ENCODE measurements at regions not wholly inside any gene's neighbourhood (a gene's known extent, or its start where the extent isn't known, plus 50 kb on each side); places are given as distances from the start of the nearest gene placed in this dataset.

- Histone ChIP-seq H3K27me3 (ENCODE audit: low read length) (no peaks in the 10 kb centered on the region), H4K20me1 (ENCODE audit: low read length) (no peaks in the 10 kb centered on the region), H3K4me1 (ENCODE audit: insufficient read depth, low read length) (peaks cover 11% of the 10 kb centered on the region), H3K9me3 (ENCODE audit: low read length) (no peaks in the 10 kb centered on the region), H3K9ac (ENCODE audit: low read length) (no peak overlapping the region), H3F3A (ENCODE audit: low read length, unreplicated experiment) (no peaks in the 10 kb centered on the region), H3K4me3 (ENCODE audit: low read length) (no peak overlapping the region), H3K79me2 (ENCODE audit: low read length) (no peaks in the 10 kb centered on the region), H3K27ac (ENCODE audit: low read length) (no peak overlapping the region), H3K9me2 (replicated peaks; ENCODE audit: low read length) (no peaks in the 10 kb centered on the region), H3K4me2 (ENCODE audit: low read length) (no peak overlapping the region), H3K36me3 (ENCODE audit: low read depth, low read length) (no peaks in the 10 kb centered on the region), H2AFZ (ENCODE audit: low read length) (no peak overlapping the region)
- TF ChIP-seq EZH2phosphoT487 (IDR thresholded peaks at IDR 0.05; ENCODE audit: borderline replicate concordance, low read length) (no peak), EZH2 (IDR thresholded peaks at IDR 0.05; ENCODE audit: low read length, unreplicated experiment) (no peak), CTCF (conservative IDR thresholded peaks at IDR 0.05; ENCODE audit: low read depth, low read length) (no peak)
- ATAC-seq: no peak
- no TSS peak for BruUV-seq (replicated peaks)
- intact Hi-C loops (cut with micrococcal nuclease): no loop called here
- DNase-seq: no peak
- ChIA-PET POLR2A (ENCODE audit: unreplicated experiment) (no interaction called here), CTCF (no interaction called here)
These were observed 243.3 kb upstream of the ACTBL2 start for GRCh38 chr5:57725658-57726504.

- Histone ChIP-seq H3K79me2 (ENCODE audit: low read length) (no peaks in the 10 kb centered on the region), H3K9me2 (replicated peaks; ENCODE audit: low read length) (no peaks in the 10 kb centered on the region), H3K36me3 (ENCODE audit: low read depth, low read length) (no peaks in the 10 kb centered on the region), H3K9ac (ENCODE audit: low read length) (no peak overlapping the region), H3F3A (ENCODE audit: low read length, unreplicated experiment) (no peaks in the 10 kb centered on the region), H3K4me3 (ENCODE audit: low read length) (no peak overlapping the region), H3K27ac (ENCODE audit: low read length) (0 out of 2 replicates have a peak overlapping the region, but pooled peaks have one; percentile 16), H3K27me3 (ENCODE audit: low read length) (no peaks in the 10 kb centered on the region), H3K9me3 (ENCODE audit: low read length) (no peaks in the 10 kb centered on the region), H2AFZ (ENCODE audit: low read length) (no peak overlapping the region), H4K20me1 (ENCODE audit: low read length) (no peaks in the 10 kb centered on the region), H3K4me2 (ENCODE audit: low read length) (peak overlapping the region; percentile 28; the same call in 1 of the 2 replicates), H3K4me1 (ENCODE audit: insufficient read depth, low read length) (peaks cover 11% of the 10 kb centered on the region)
- BruUV-seq (replicated peaks): no TSS peak
- peak; percentile 87 for ATAC-seq
- intact Hi-C loops (cut with micrococcal nuclease): no loop called here
- POLR2A ChIA-PET (ENCODE audit: unreplicated experiment): no interaction called here
- CTCF ChIA-PET: no interaction called here
- TF ChIP-seq EZH2 (IDR thresholded peaks at IDR 0.05; ENCODE audit: low read length, unreplicated experiment) (no peak), EZH2phosphoT487 (IDR thresholded peaks at IDR 0.05; ENCODE audit: borderline replicate concordance, low read length) (no peak), CTCF (conservative IDR thresholded peaks at IDR 0.05; ENCODE audit: low read depth, low read length) (no peak)
- peak; percentile 51 for DNase-seq
These were observed 242.2 kb upstream of the ACTBL2 start for GRCh38 chr5:57724836-57725235.

- TF ChIP-seq EZH2phosphoT487 (IDR thresholded peaks at IDR 0.05; ENCODE audit: borderline replicate concordance, low read length) (no peak), CTCF (conservative IDR thresholded peaks at IDR 0.05; ENCODE audit: low read depth, low read length) (no peak), EZH2 (IDR thresholded peaks at IDR 0.05; ENCODE audit: low read length, unreplicated experiment) (no peak)
- Histone ChIP-seq H3F3A (ENCODE audit: low read length, unreplicated experiment) (no peaks in the 10 kb centered on the region), H3K4me1 (ENCODE audit: insufficient read depth, low read length) (peaks cover 33% of the 10 kb centered on the region), H3K79me2 (ENCODE audit: low read length) (no peaks in the 10 kb centered on the region), H3K9me3 (ENCODE audit: low read length) (no peaks in the 10 kb centered on the region), H3K9me2 (replicated peaks; ENCODE audit: low read length) (no peaks in the 10 kb centered on the region), H4K20me1 (ENCODE audit: low read length) (no peaks in the 10 kb centered on the region), H3K4me3 (ENCODE audit: low read length) (no peak overlapping the region), H3K27me3 (ENCODE audit: low read length) (no peaks in the 10 kb centered on the region), H2AFZ (ENCODE audit: low read length) (no peak overlapping the region), H3K27ac (ENCODE audit: low read length) (no peak overlapping the region), H3K9ac (ENCODE audit: low read length) (no peak overlapping the region), H3K36me3 (ENCODE audit: low read depth, low read length) (no peaks in the 10 kb centered on the region), H3K4me2 (ENCODE audit: low read length) (no peak overlapping the region)
- ChIA-PET POLR2A (ENCODE audit: unreplicated experiment) (interaction anchor here (0.6 kb wide), 1 partner anchor 94 kb away, joined by 4 read pairs; no protein-coding TSS in a partner anchor), CTCF (no interaction called here)
- intact Hi-C loops (cut with micrococcal nuclease): no loop called here
- DNase-seq: no peak
- no peak for ATAC-seq
- no TSS peak for BruUV-seq (replicated peaks)
These were observed 238.6 kb upstream of the ACTBL2 start for GRCh38 chr5:57721226-57721625.

Measured in PC-3 (cell line).